GM23338 (cell line): ENCODE measurements at regions not wholly inside any gene's neighbourhood (a gene's known extent, or its start where the extent isn't known, plus 50 kb on each side); places are given as distances from the start of the nearest gene placed in this dataset.

Experiments
- ATAC-seq: fragments of 200-7000 bp; cut with Tn5 transposase; 3 replicates; pipeline ENCODE4 v1.9.1; 2020
- DNase-seq: peaks from one replicate; pipeline ENCODE4 v3.0.0-alpha.2; 2015; ENCODE audit warnings: low spot score
- H2AFZ ChIP-seq: fragments of 200-600 bp; sonication (generic); 2 replicates; pipeline ENCODE4 v1.8.0; 2016; ENCODE audit warnings: antibody characterized with exemption, mild to moderate bottlenecking, moderate library complexity
- H3F3A ChIP-seq: fragments of 200-600 bp; sonication (generic); replicated peaks from 2 replicates; pipeline ENCODE4 v1.8.0; 2017; ENCODE audit warnings: antibody characterized with exemption, mixed run types, low read depth
- H3K27ac ChIP-seq: fragments of 200-600 bp; sonication (generic); 2 replicates; pipeline ENCODE4 v1.6.1; 2016; ENCODE audit warnings: low read depth
- H3K27me3 ChIP-seq: fragments of 200-600 bp; sonication (generic); 2 replicates; pipeline ENCODE4 v1.8.0; 2016; ENCODE audit warnings: mild to moderate bottlenecking, mixed run types, moderate library complexity; ENCODE audit not compliant: insufficient read depth
- H3K36me3 ChIP-seq: fragments of 200-600 bp; sonication (generic); 2 replicates; pipeline ENCODE4 v1.8.0; 2016; ENCODE audit warnings: mild to moderate bottlenecking; ENCODE audit not compliant: insufficient read depth
- H3K4me1 ChIP-seq: fragments of 200-600 bp; sonication (generic); 2 replicates; pipeline ENCODE4 v1.8.0; 2016; ENCODE audit warnings: mild to moderate bottlenecking, moderate library complexity; ENCODE audit not compliant: insufficient read depth
- H3K4me2 ChIP-seq: fragments of 200-600 bp; sonication (generic); 2 replicates; pipeline ENCODE4 v1.7.1; 2017; ENCODE audit warnings: mixed run types
- H3K4me3 ChIP-seq: fragments of 200-600 bp; sonication (generic); 2 replicates; pipeline ENCODE4 v1.6.1; 2016; ENCODE audit warnings: mixed run types
- H3K79me2 ChIP-seq: fragments of 200-600 bp; sonication (generic); replicated peaks from 2 replicates; pipeline ENCODE4 v1.8.0; 2017; ENCODE audit warnings: mild to moderate bottlenecking; ENCODE audit not compliant: insufficient read depth
- H3K9me2 ChIP-seq: fragments of 200-600 bp; sonication (generic); 2 replicates; pipeline ENCODE4 v1.8.0; 2017; ENCODE audit not compliant: insufficient read depth
- H4K20me1 ChIP-seq: fragments of 200-600 bp; sonication (generic); replicated peaks from 2 replicates; pipeline ENCODE4 v1.8.0; 2017; ENCODE audit warnings: mild to moderate bottlenecking; ENCODE audit not compliant: insufficient read depth
- H3K27ac Mint-ChIP-seq: 2 replicates; pipeline ENCODE4 v1.8.0; 2020; ENCODE audit warnings: inconsistent platforms, mild to moderate bottlenecking, moderate library complexity, mixed read lengths
- H3K27me3 Mint-ChIP-seq: 3 replicates; pipeline ENCODE4 v1.8.0; 2022; ENCODE audit warnings: low read depth, mild to moderate bottlenecking, moderate library complexity, mixed read lengths, inconsistent platforms; ENCODE audit not compliant: insufficient read depth, poor library complexity
- H3K36me3 Mint-ChIP-seq: 3 replicates; pipeline ENCODE4 v1.8.0; 2021; ENCODE audit warnings: low read depth, mild to moderate bottlenecking, inconsistent platforms, moderate library complexity, mixed read lengths
- H3K4me1 Mint-ChIP-seq: 3 replicates; pipeline ENCODE4 v1.8.0; 2020; ENCODE audit warnings: mild to moderate bottlenecking, inconsistent platforms, mixed read lengths
- H3K4me3 Mint-ChIP-seq: 3 replicates; pipeline ENCODE4 v1.8.0; 2021; ENCODE audit warnings: moderate library complexity, mild to moderate bottlenecking, inconsistent platforms, mixed read lengths
- H3K9me3 Mint-ChIP-seq: 3 replicates; pipeline ENCODE4 v1.8.0; 2020; ENCODE audit warnings: moderate library complexity, mild to moderate bottlenecking, inconsistent platforms, mixed read lengths
- CREB1 ChIP-seq: fragments of 250-450 bp; sonication (Bioruptor Pico); IDR thresholded peaks from 2 replicates; pipeline ENCODE4 v1.5.0; 2020; ENCODE audit warnings: low read depth, mild to moderate bottlenecking, moderate library complexity
- ETS1 ChIP-seq: IDR thresholded peaks from 2 replicates; pipeline ENCODE4 v1.6.1; 2016; ENCODE audit warnings: antibody characterized with exemption
- EZH2 ChIP-seq: fragments of 200-600 bp; sonication (generic); IDR thresholded peaks from one replicate; pipeline ENCODE4 v1.8.0; 2017; ENCODE audit warnings: antibody characterized with exemption, mild to moderate bottlenecking, low read depth; ENCODE audit not compliant: unreplicated experiment
- EZH2phosphoT487 ChIP-seq: fragments of 200-600 bp; sonication (generic); IDR thresholded peaks from one replicate; pipeline ENCODE4 v1.8.1; 2018; ENCODE audit warnings: antibody characterized with exemption; ENCODE audit not compliant: unreplicated experiment
- JUNB ChIP-seq: IDR thresholded peaks from one replicate; pipeline ENCODE4 v1.6.1; 2016; ENCODE audit warnings: antibody characterized with exemption; ENCODE audit not compliant: unreplicated experiment
- NANOG ChIP-seq: IDR thresholded peaks from 2 replicates; pipeline ENCODE4 v1.6.1; 2016; ENCODE audit warnings: antibody characterized with exemption, borderline replicate concordance
- POLR2AphosphoS5 ChIP-seq: IDR thresholded peaks from 2 replicates; pipeline ENCODE4 v1.6.1; 2016; ENCODE audit warnings: antibody characterized with exemption, low read depth
- REST ChIP-seq: IDR thresholded peaks from one replicate; pipeline ENCODE4 v1.6.1; 2018; ENCODE audit warnings: antibody characterized with exemption; ENCODE audit not compliant: unreplicated experiment
- STAT1 ChIP-seq: IDR thresholded peaks from one replicate; pipeline ENCODE4 v1.6.1; 2016; ENCODE audit warnings: antibody characterized with exemption; ENCODE audit not compliant: unreplicated experiment
- ZNF114 ChIP-seq: fragments of 250-450 bp; sonication (Bioruptor Pico); IDR thresholded peaks from 2 replicates; pipeline ENCODE4 v1.5.0; 2020; ENCODE audit warnings: mild to moderate bottlenecking, moderate library complexity
- ZNF331 ChIP-seq: fragments of 250-450 bp; sonication (Bioruptor Pico); IDR thresholded peaks from 2 replicates; pipeline ENCODE4 v1.5.0; 2020; ENCODE audit warnings: low read depth, mild to moderate bottlenecking, moderate library complexity
- ZNF462 ChIP-seq: fragments of 250-450 bp; sonication (Bioruptor Pico); IDR thresholded peaks from 2 replicates; pipeline ENCODE4 v1.5.0; 2020; ENCODE audit warnings: mild to moderate bottlenecking, moderate library complexity

GRCh38 chr2:18957909-18958308 lies 368.5 kb upstream of the NT5C1B start (continued):
- TF ChIP-seq ZNF462 (CRISPR knock-in tag) (no peak), ETS1 (no peak), POLR2AphosphoS5 (no peak), ZNF114 (no peak), ZNF331 (CRISPR knock-in tag) (no peak), NANOG (no peak), CREB1 (no peak), JUNB (no peak), EZH2 (no peak)

GRCh38 chr2:18950361-18950851 lies 361.0 kb upstream of the NT5C1B start:
- H3K4me2 ChIP-seq = no peak overlapping the region
- ATAC-seq (no peak), DNase-seq (no peak)
- TF ChIP-seq ZNF331 (CRISPR knock-in tag) = no peak
- TF ChIP-seq EZH2phosphoT487 = no peak
- TF ChIP-seq CREB1 = no peak
- no peak for TF ChIP-seq JUNB
- no peak for TF ChIP-seq NANOG
- TF ChIP-seq POLR2AphosphoS5 = no peak
- TF ChIP-seq ETS1 = no peak
- TF ChIP-seq ZNF114 = no peak
- no peak for TF ChIP-seq STAT1
- no peak for TF ChIP-seq REST

More at GRCh38 chr2:18950361-18950851, 361.0 kb upstream of the NT5C1B start:
- H3K9me3 Mint-ChIP-seq = no peaks in the 10 kb centered on the region
- no peaks in the 10 kb centered on the region for H3K79me2 ChIP-seq
- no peaks in the 10 kb centered on the region for H3K4me1 Mint-ChIP-seq
- H3K27ac ChIP-seq = no peak overlapping the region
- peaks cover 4% of the 10 kb centered on the region; the same call in 1 of the 2 replicates for H3K9me2 ChIP-seq
- H4K20me1 ChIP-seq = no peaks in the 10 kb centered on the region
- no peaks in the 10 kb centered on the region for H3K27me3 ChIP-seq
- no peaks in the 10 kb centered on the region; the same call in 2 of the 3 replicates for H3K36me3 Mint-ChIP-seq
- peak overlapping the region; percentile 72; the same call in 1 of the 2 replicates for H2AFZ ChIP-seq
- H3K27ac Mint-ChIP-seq = no peak overlapping the region
- H3K36me3 ChIP-seq = no peaks in the 10 kb centered on the region
- no peaks in the 10 kb centered on the region for H3K4me1 ChIP-seq
- H3K4me3 Mint-ChIP-seq = no peak overlapping the region
- H3K4me3 ChIP-seq = no peak overlapping the region
- H3F3A ChIP-seq = no peaks in the 10 kb centered on the region
- H3K27me3 Mint-ChIP-seq = no peaks in the 10 kb centered on the region
